ENCODE measurements at regions not wholly inside any gene's neighbourhood (a gene's known extent, or its start where the extent isn't known, plus 50 kb on each side); places are given as distances from the start of the nearest gene placed in this dataset.

- TF ChIP-seq CTCF (IDR thresholded peaks at IDR 0.05) (no peak), EZH2 (IDR thresholded peaks at IDR 0.05) (no peak)
Measured at GRCh38 chr12:84075991-84076390, 836.6 kb downstream of the SLC6A15 start.

All from neural progenitor cell (in vitro differentiated cells).